ENCODE measurements at regions not wholly inside any gene's neighbourhood (a gene's known extent, or its start where the extent isn't known, plus 50 kb on each side); places are given as distances from the start of the nearest gene placed in this dataset.
"Not testable (repeated sequence)": the region's sequence is repeated elsewhere in the genome, so short reads cannot be mapped to it uniquely, and the experiment has no call there.

- no peak for DNase-seq
These were observed 1296.6 kb downstream of the EPHA7 start for GRCh38 chr6:92122746-92123145.

GRCh38 chr6:92121228-92121627 is 1298.1 kb downstream of the EPHA7 start:
- no peak for DNase-seq

DNA sequence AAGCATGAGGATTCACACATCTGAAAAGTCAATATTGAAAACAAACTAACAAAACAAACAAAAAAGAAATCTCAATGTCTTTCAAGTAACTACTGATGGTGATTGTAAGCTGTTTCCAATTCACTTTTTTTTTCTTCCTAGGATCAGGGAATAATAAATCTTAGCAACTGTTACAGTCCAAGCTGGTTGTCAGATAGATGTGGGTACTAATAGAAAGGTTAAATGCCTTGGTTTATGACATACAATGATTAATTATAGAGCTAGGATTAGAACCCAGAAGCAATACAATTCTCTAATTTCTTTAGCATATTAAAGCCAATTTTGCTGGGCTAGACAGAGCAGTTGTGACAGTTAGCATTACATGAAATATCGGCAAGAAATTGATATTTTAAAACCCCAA is 1301.6 kb downstream of the EPHA7 start:
- no peak for DNase-seq

- no peak for DNase-seq
These were observed 1304.6 kb downstream of the EPHA7 start for GRCh38 chr6:92114797-92115196.

- no peak for DNase-seq
These were observed 1305.2 kb downstream of the EPHA7 start for GRCh38 chr6:92114091-92114675.

DNA sequence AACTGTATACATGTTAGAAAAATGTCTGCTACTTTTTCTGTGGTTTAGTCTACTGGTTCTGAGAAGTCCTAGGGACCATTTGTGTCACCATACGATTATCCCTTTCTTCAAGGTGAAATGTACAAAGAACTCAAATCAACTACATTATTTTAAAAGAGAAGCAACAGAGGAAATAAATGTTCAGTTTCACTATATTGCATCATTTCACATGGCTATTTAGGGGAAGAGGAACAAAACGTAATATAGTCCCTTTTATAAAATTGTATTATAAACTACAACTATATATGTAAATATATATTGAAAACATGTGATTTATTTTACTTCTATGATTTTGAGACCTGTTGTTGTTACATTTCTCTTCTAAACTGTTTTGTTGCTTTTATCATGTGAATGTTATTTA is 1308.0 kb downstream of the EPHA7 start:
- no peak for DNase-seq

DNA sequence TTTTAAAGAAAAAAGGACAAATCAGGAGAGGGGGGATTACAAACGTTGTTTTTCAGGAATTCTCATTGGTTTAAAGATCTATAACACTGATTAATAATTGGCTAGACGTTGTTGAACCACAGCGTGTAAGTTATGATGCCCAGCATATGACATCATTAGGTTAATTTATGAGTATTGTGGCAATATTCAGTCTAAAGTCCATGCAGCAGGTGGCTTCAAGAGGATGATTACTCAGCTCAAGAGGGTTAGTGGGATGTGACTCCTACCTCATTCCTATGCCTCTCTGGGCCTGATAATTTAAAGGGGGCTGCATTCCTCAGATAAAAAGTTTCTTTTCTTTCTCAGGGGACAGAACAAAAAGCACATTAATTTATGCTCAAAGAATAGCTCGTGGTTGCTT is 1309.0 kb downstream of the EPHA7 start:
- no peak for DNase-seq

DNA sequence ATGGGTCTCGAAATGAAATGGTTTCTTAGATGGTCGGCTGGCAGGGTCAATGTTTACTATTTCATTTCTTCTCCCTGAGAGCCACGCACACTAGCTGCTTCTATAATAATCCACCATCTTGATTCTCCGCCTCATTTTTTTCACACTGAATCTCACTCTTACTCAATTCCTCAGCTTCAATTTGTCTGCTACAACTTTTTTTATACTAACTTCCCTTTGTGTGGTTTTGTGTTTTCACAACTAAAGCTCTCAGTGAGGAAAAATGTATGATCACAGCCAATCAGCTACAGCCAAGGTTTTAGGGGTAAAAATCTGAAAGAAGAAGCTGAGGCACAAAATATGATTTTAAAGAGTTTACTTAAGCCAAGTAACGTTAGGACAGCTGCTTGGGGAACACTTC is 1309.4 kb downstream of the EPHA7 start:
- no peak for DNase-seq

DNA sequence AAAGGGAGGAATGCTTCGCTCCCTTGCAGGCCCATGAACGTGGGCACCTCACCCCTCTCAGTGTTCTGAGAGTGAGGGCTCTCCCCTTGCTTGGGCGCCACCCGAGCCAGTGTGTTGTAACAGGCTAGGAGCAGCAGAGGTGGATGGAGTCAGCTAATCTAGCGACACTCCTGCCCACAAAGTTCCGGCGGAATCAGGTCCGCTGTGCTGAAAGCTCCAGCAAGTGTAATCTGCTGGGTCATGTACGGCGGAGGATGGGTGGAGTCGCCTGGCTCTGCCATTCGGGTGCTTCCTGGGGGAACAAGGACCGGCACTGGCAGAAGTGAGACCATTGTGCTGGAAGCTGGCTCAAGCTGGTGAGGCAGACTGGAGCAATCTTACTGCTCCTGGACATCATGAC is 1310.1 kb downstream of the EPHA7 start:
- DNase-seq: no peak

- DNase-seq: no peak
These were observed 1332.6 kb downstream of the EPHA7 start for GRCh38 chr6:92086750-92087149.

DNA sequence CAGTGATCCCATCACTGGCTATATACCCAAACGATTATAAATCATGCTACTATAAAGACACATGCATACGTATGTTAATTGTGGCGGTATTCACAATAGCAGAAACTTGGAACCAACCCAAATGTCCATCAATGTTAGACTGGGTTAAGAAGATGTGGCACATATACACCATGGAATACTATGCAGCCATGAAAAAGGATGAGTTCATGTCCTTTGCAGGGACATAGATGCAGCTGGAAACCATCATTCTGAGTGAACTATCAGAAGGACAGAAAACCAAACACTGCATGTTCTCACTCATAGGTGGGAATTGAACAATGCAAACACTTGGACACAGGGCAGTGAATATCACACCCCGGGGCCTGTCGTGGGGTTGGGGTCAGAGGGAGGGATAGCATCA is 1335.4 kb downstream of the EPHA7 start:
- DNase-seq: not testable (repeated sequence)

GRCh38 chr6:92072387-92072786 is 1347.0 kb downstream of the EPHA7 start:
- no peak for DNase-seq

DNA sequence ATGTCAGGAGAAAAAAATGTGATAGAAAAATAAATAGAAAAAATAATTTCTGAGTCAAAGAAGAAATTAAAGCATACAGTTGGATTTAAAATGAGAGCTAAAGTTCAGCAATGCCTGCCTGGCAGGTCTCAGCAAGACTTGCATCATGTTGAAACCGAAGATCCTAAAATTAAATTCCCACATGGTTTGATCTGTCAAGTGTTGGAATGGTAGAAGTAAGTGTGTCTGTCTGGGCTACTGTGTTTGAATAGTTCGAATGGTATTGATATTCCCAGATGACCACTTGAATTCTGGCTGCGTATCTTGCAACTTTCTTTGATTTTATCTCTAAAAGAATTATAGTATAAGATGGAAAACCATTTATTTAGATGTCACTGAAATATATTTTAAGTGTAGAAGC is 1349.6 kb downstream of the EPHA7 start:
- no peak for DNase-seq

- DNase-seq: no peak
These were observed 1366.8 kb downstream of the EPHA7 start for GRCh38 chr6:92052513-92052912.

DNA sequence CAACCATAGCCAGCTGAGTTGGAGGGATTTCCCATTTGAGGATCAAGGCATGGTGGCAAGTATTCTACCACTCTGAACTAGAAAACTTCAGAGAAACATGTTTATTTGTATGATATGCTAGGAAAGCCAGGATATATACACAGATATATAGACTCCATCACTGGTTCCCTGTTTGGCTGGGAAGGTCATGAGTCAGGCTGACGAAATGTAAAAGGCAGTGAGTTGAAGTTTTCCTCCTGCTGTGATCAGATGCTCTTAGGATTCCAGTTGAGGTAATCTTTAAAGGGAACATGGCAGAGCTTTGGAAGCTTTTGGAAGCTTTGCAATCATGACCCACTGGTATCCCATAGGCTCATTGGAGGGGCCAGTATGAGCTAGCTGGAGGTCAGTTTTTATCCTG is 1369.1 kb downstream of the EPHA7 start:
- DNase-seq: no peak

DNA sequence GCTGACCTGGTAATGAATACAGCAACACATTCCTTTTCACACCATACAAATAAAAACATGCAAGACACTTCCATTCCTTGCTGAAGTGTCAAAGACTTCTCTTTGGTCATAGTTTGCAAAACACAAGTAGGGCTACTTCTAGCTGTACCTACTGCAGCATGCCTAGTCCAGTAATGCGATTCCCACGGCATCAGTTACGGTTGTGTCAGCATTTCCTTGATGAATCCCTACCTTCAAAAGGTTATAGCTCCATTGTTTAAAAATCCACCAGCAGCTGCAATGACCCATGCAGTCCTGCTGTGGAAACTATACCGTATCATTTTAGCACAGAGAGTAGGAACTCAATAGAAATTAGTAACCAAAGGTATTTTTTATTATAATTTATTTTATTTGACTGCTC is 1371.5 kb downstream of the EPHA7 start:
- no peak for DNase-seq

DNA sequence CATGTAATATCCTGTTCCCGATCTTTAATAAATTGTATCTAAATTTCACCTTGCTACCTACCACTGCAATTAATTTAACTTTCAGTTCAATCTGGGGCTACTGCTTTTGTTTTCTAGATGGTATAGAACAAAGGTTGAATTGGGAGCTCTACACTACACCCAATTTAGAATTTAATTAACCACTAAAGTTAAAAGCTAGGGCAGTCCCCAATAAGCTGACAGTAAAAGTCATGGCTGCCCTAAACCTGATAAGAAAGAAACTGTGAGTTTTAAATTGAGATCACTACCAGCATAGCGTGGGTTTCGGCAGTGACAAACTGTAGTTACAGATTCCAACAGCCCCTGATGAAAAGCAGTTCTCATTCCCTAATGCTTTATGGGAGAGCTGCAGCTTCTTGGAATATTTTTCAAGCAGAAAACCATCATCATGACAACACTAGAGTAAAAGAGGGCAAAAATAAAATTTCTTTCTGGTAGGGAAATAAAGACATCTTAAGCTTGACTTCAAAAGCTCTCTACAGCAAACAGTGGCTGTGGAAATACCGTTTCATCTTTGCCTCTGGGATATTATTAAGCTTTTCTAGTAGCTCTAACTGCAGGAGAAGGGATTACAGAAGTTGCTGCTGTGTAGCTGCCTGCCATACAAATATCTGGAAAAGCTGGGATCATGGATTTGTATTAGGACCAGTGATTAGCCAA is 1372.1 kb downstream of the EPHA7 start:
- DNase-seq: no peak

DNA sequence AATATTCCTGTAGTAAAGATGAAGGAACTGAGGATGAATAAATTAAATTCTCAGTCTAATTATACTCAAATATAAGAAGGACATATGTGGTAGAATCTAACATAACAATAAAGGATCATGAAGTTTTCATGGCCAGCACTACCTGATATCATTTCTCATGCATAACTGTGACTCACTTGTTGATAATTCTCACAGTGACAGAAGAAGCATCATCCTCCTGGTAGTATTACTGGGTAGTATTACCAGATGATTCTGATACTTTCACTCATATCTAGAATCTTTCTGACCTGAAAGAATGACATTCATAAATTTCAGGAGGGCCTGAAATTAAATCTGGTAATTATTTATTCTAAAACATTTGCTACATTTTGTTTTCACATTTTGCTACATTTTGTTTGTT is 1375.0 kb downstream of the EPHA7 start:
- no peak for DNase-seq

- no peak for DNase-seq
These were observed 1375.6 kb downstream of the EPHA7 start for GRCh38 chr6:92043777-92044176.

- no peak for DNase-seq
These were observed 1392.5 kb downstream of the EPHA7 start for GRCh38 chr6:92026878-92027277.

GRCh38 chr6:92024881-92025280 is 1394.5 kb downstream of the EPHA7 start:
- DNase-seq: no peak

GRCh38 chr6:92024110-92024509 is 1395.2 kb downstream of the EPHA7 start:
- DNase-seq: no peak

DNA sequence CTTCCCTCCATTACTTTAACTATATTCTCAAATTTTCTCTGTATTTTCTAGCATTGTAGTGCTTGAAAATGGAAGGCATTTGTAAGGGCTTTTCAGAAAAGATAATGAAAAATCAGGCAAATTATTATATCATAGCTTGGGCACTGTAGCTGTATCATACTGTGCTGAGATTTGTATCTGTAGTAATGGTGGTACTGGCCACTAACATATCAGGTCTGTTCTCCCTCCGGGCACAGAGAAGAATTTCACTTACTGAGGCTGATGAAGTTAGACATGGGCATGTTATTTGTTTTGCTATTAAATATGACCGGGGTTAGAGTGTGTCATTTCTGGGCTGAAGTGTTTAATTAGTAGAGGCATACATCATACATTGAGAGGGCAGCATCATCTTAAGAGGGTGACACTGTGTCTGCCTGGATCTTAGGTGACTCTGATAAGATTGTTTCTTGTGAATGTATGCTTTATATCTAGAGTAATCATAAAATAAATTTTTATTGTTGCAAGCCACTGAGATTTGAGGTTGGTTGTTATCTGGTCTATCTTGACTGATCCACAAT is 1395.9 kb downstream of the EPHA7 start:
- no peak for DNase-seq

- DNase-seq: no peak
These were observed 1407.6 kb downstream of the EPHA7 start for GRCh38 chr6:92011681-92012245.
